ENCODE measurements at regions not wholly inside any gene's neighbourhood (a gene's known extent, or its start where the extent isn't known, plus 50 kb on each side); places are given as distances from the start of the nearest gene placed in this dataset.

GRCh38 chr15:86006546-86006945 lies 73.1 kb upstream of the AGBL1 start:
- H3K4me3 ChIP-seq (ENCODE audit: low read depth, low read length), result no peak overlapping the region
- no peak for DNase-seq (ENCODE audit: low read depth)
- no peak for TF ChIP-seq CTCF (IDR thresholded peaks at IDR 0.05; ENCODE audit: insufficient read depth, low read depth, low read length)

GRCh38 chr15:86009727-86010126 lies 69.9 kb upstream of the AGBL1 start:
- DNase-seq (ENCODE audit: low read depth), result no peak
- no peak for TF ChIP-seq CTCF (IDR thresholded peaks at IDR 0.05; ENCODE audit: insufficient read depth, low read depth, low read length)
- H3K4me3 ChIP-seq (ENCODE audit: low read depth, low read length), result no peak overlapping the region

- no peak for TF ChIP-seq CTCF (IDR thresholded peaks at IDR 0.05; ENCODE audit: insufficient read depth, low read depth, low read length)
- no peak for DNase-seq (ENCODE audit: low read depth)
- H3K4me3 ChIP-seq (ENCODE audit: low read depth, low read length), result no peak overlapping the region
Measured at GRCh38 chr15:86010398-86010797, 69.3 kb upstream of the AGBL1 start.

DNA sequence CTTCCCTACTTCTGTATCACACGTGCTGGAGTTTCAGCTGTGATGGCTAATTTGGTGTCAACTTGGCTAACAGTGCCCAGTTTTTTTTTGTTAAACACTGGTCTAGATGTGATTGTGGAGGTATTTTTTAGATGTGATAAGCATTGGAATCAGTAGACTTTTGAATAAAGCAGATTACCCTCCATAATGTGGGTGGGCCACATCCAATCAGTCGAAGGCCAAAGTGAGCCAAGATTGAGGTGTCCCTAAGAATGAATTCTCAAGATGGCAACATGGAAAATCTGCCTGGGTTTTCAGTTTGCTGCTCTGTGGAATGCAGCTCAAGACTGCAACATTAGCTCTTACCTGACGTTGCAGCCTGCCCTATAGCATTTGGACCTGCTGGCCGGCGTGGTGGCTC lies 68.8 kb upstream of the AGBL1 start:
- no peak overlapping the region for H3K4me3 ChIP-seq (ENCODE audit: low read depth, low read length)
- no peak for DNase-seq (ENCODE audit: low read depth)
- no peak for TF ChIP-seq CTCF (IDR thresholded peaks at IDR 0.05; ENCODE audit: insufficient read depth, low read depth, low read length)

DNA sequence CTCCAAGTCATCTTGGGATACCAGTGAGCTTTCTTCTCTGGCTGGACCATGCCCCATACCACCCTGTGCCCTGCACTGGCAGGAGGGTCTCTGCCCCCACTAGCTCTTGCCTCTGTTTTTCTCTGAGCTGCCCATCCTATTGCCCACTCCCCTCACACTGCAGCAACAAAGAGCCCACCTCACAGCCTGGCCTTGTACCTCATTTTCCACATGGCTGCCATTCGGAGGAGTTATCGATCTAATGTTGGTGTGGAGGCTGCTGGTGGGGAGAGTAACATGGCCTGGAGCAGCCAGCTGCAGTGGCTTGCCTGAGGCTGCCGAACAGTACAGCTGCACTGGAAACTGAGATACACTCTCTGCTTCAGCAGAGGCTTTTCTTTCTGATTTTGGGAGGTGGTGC lies 65.7 kb upstream of the AGBL1 start:
- DNase-seq (ENCODE audit: low read depth), result no peak
- no peak for TF ChIP-seq CTCF (IDR thresholded peaks at IDR 0.05; ENCODE audit: insufficient read depth, low read depth, low read length)

GRCh38 chr15:86016750-86017149 lies 62.9 kb upstream of the AGBL1 start:
- no peak overlapping the region for H3K4me3 ChIP-seq (ENCODE audit: low read depth, low read length)
- DNase-seq (ENCODE audit: low read depth), result no peak
- no peak for TF ChIP-seq CTCF (IDR thresholded peaks at IDR 0.05; ENCODE audit: insufficient read depth, low read depth, low read length)

More for the DNA sequence above, 65.7 kb upstream of the AGBL1 start:
- H3K4me3 ChIP-seq (ENCODE audit: low read depth, low read length), result no peak overlapping the region

DNA sequence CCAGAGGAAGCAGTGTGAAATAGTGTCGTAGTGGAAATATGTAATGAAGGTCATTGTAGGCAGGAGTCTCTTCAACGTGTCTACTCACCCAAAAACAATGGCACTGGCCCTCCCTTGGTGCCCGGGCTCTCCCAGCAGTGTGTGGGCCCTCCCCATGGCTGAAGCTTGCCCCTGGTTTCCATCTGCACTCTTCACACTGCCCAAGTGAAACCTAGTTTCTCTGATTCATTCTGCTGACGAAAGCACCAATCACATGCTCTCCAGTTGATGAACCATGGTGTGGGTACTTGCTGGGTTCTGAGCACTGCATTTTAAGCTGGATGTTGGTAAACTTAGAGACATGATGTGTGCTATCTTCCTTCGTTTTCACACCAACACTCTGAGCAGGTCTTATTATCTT lies 61.0 kb upstream of the AGBL1 start:
- no peak for TF ChIP-seq CTCF (IDR thresholded peaks at IDR 0.05; ENCODE audit: insufficient read depth, low read depth, low read length)
- no peak overlapping the region for H3K4me3 ChIP-seq (ENCODE audit: low read depth, low read length)
- DNase-seq (ENCODE audit: low read depth), result no peak

Data from fibroblast of villous mesenchyme (primary cell).